ENCODE measurements at regions not wholly inside any gene's neighbourhood (a gene's known extent, or its start where the extent isn't known, plus 50 kb on each side); places are given as distances from the start of the nearest gene placed in this dataset.

- TF ChIP-seq ATF6 (CRISPR knock-in tag; IDR thresholded peaks at IDR 0.05) (no peak), CTCF (IDR thresholded peaks at IDR 0.05) (no peak), NR2C2 (CRISPR knock-in tag; IDR thresholded peaks at IDR 0.05) (no peak), IRF1 (CRISPR knock-in tag; IDR thresholded peaks at IDR 0.05) (no peak)
Measured at GRCh38 chr5:91670563-91670962, 287.4 kb upstream of the ARRDC3 start (continued).

GRCh38 chr5:91670122-91670521 is 287.0 kb upstream of the ARRDC3 start:
- ATAC-seq (no peak; the same call in 1 of the 2 replicates), DNase-seq (ENCODE audit: low spot score) (no peak)
- no peak overlapping the region for H3K27ac Mint-ChIP-seq
- ChIA-PET CTCF (interaction anchor here (1.7 kb wide), 1 partner anchor 28 kb away, joined by 6 read pairs; no protein-coding TSS in a partner anchor), POLR2A (no interaction called here)
- peaks cover 13% of the 10 kb centered on the region for H3K4me1 Mint-ChIP-seq
- no peak overlapping the region for H3K4me3 Mint-ChIP-seq
- no peaks in the 10 kb centered on the region for H3K9me3 Mint-ChIP-seq
- no peaks in the 10 kb centered on the region for H3K27me3 Mint-ChIP-seq (ENCODE audit: low read depth)
- no peaks in the 10 kb centered on the region for H3K36me3 Mint-ChIP-seq
- no peak for TF ChIP-seq ZNF416 (CRISPR knock-in tag; IDR thresholded peaks at IDR 0.05)
- TF ChIP-seq ETV6 (CRISPR knock-in tag; IDR thresholded peaks at IDR 0.05), result no peak
- no peak for TF ChIP-seq STAT6 (CRISPR knock-in tag; conservative IDR thresholded peaks at IDR 0.05; ENCODE audit: low read depth)
- TF ChIP-seq ZNF425 (CRISPR knock-in tag; conservative IDR thresholded peaks at IDR 0.05), result no peak
- no peak for TF ChIP-seq ATF3 (CRISPR knock-in tag; conservative IDR thresholded peaks at IDR 0.05)
- no peak for TF ChIP-seq SMAD3 (CRISPR knock-in tag; IDR thresholded peaks at IDR 0.05; ENCODE audit: borderline replicate concordance)
- TF ChIP-seq TP53 (CRISPR knock-in tag; IDR thresholded peaks at IDR 0.05), result no peak
- TF ChIP-seq AR (CRISPR knock-in tag; IDR thresholded peaks at IDR 0.05), result no peak
- TF ChIP-seq MYBL2 (CRISPR knock-in tag; IDR thresholded peaks at IDR 0.05), result no peak
- TF ChIP-seq ATF1 (CRISPR knock-in tag; IDR thresholded peaks at IDR 0.05), result no peak
- TF ChIP-seq ZNF281 (CRISPR knock-in tag; IDR thresholded peaks at IDR 0.05), result no peak
- TF ChIP-seq TCF7 (CRISPR knock-in tag; IDR thresholded peaks at IDR 0.05; ENCODE audit: low read depth), result no peak
- TF ChIP-seq CDX4 (CRISPR knock-in tag; IDR thresholded peaks at IDR 0.05; ENCODE audit: borderline replicate concordance), result no peak
- no peak for TF ChIP-seq ZNF317 (CRISPR knock-in tag; IDR thresholded peaks at IDR 0.05; ENCODE audit: borderline replicate concordance, low read depth)
